OCI-LY7 (cell line): ENCODE measurements at regions not wholly inside any gene's neighbourhood (a gene's known extent, or its start where the extent isn't known, plus 50 kb on each side); places are given as distances from the start of the nearest gene placed in this dataset.

Experiments used
- BruUV-seq: library from RNA; stranded (reverse); fragments of 400-500 nt; replicated peaks from 2 replicates; lab custom pipeline; 2021; lab: Mats Ljungman, UMichigan
- CTCF ChIA-PET: fragments of 300-600 bp; sonication (Branson Sonifier 250); formaldehyde crosslinking; loops from one replicate; lab custom pipeline; 2022; ENCODE audit warnings: antibody characterized with exemption; ENCODE audit not compliant: unreplicated experiment; lab: Charles Lee
- POLR2A ChIA-PET: fragments of 300-600 bp; sonication (Branson Sonifier 250); formaldehyde crosslinking; loops from one replicate; lab custom pipeline; 2022; ENCODE audit warnings: antibody characterized with exemption; lab: Charles Lee
- DNase-seq: peaks from one replicate; pipeline ENCODE4 v3.0.0-alpha.2; 2015; ENCODE audit warnings: low spot score
- H2AFZ ChIP-seq: fragments of 200-600 bp; sonication (generic), shearing (Covaris generic); 2 replicates; pipeline ENCODE4 v1.6.1; 2014; ENCODE audit warnings: mild to moderate bottlenecking, antibody characterized with exemption, low read length, moderate library complexity
- H3K27ac ChIP-seq: fragments of 200-600 bp; sonication (generic); 2 replicates; pipeline ENCODE4 v1.5.1; 2014; ENCODE audit warnings: mixed run types, low read depth, mild to moderate bottlenecking, moderate library complexity, low read length, inconsistent platforms; ENCODE audit not compliant: poor library complexity, severe bottlenecking
- H3K36me3 ChIP-seq: fragments of 200-600 bp; sonication (generic); 2 replicates; pipeline ENCODE4 v1.6.1; 2014; ENCODE audit warnings: mild to moderate bottlenecking, antibody characterized with exemption, low read length, moderate library complexity, mixed read lengths; ENCODE audit not compliant: insufficient read depth
- H3K4me1 ChIP-seq: fragments of 200-600 bp; sonication (generic); 2 replicates; pipeline ENCODE4 v1.5.1; 2014; ENCODE audit warnings: mild to moderate bottlenecking, low read length; ENCODE audit not compliant: insufficient read depth, poor library complexity, severe bottlenecking
- H3K4me2 ChIP-seq: fragments of 200-600 bp; sonication (generic); 2 replicates; pipeline ENCODE4 v1.6.1; 2014; ENCODE audit warnings: mild to moderate bottlenecking, low read length
- H3K4me3 ChIP-seq: fragments of 200-600 bp; sonication (generic); 2 replicates; pipeline ENCODE4 v1.5.1; 2014; ENCODE audit warnings: mild to moderate bottlenecking, low read depth, low read length; ENCODE audit not compliant: poor library complexity, severe bottlenecking
- H3K79me2 ChIP-seq: fragments of 200-600 bp; sonication (generic); 2 replicates; pipeline ENCODE4 v1.6.1; 2016; ENCODE audit warnings: low read depth, mild to moderate bottlenecking, low read length, moderate library complexity, mixed read lengths; ENCODE audit not compliant: insufficient read depth
- H3K9me2 ChIP-seq: fragments of 200-600 bp; sonication (generic); 2 replicates; pipeline ENCODE4 v1.6.1; 2016; ENCODE audit warnings: mild to moderate bottlenecking, low read length, mixed read lengths; ENCODE audit not compliant: insufficient read depth
- H3K9me3 ChIP-seq: fragments of 200-600 bp; sonication (generic); 2 replicates; pipeline ENCODE4 v1.6.1; 2014; ENCODE audit warnings: mild to moderate bottlenecking, mixed run types, low read length, mixed read lengths
- H4K20me1 ChIP-seq: fragments of 200-600 bp; sonication (generic); 2 replicates; pipeline ENCODE4 v1.6.1; 2014; ENCODE audit warnings: mild to moderate bottlenecking, antibody characterized with exemption, low read length, moderate library complexity, mixed read lengths; ENCODE audit not compliant: insufficient read depth
- CTCF ChIP-seq: fragments of 200-600 bp; sonication (generic); conservative IDR thresholded peaks from 2 replicates; pipeline ENCODE4 v1.5.1; 2014; ENCODE audit warnings: mild to moderate bottlenecking, antibody characterized with exemption, low read length, moderate library complexity, mixed read lengths
- EZH2phosphoT487 ChIP-seq: fragments of 200-600 bp; sonication (generic); IDR thresholded peaks from 2 replicates; pipeline ENCODE4 v1.6.1; 2018; ENCODE audit warnings: low read depth, borderline replicate concordance, mild to moderate bottlenecking, mixed run types, antibody characterized with exemption, low read length, moderate library complexity, mixed read lengths
- intact Hi-C: fragments of 100-400 bp; cut with micrococcal nuclease; formaldehyde crosslinking; loops from one replicate; pipeline ENCODE4 v1.10.0; 2022; ENCODE audit not compliant: unreplicated experiment

DNA sequence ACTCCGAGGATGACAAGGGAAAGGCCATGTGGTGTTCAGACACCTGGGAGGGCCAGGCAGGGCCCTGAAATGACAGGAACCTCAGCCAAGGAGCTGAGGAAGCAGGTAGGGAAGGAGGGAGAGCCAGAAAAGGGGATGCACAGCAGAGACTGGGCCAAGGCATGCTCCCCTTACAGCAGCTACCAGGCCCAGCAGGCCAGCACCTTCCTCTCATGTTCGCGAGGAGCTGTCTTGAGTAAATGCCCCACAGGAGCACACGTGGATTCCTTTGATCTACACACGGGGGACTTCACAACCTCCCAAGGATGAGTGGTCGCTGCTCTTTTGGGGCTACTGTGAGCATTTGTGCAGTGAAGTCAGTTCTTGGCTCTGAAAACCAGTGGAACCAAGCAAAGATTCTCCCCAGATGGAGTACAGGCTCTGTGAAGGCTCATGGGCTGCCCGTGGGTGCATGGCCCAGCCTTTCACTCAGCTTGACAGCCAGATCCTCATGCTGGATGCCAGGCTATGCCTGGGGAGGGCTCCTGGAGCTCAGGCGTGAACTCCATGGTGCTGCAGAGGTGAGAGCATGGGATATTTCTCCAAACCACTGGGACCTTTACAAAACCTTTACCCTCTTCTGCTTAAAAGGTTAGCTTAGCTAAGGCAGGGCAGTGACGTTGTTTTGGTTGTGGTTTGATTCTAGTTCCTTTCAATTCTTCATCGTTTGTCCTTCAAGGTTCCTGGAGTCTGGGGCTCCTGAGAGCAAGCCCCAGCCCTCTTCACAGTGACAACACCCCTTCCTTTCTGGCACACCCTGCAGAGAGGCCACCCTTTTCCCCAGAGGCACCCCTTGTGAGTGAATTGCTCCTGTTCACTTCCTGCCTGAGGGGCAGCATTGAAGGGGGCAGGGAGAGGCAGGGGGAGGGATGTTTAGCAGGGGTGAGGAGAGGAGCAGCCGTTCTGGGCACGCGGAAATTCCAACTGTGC, 74.2 kb upstream of the ZPBP start:
- Histone ChIP-seq H3K9me3 (no peaks in the 10 kb centered on the region), H3K79me2 (no peaks in the 10 kb centered on the region), H3K36me3 (no peaks in the 10 kb centered on the region), H3K4me1 (peaks cover 61% of the 10 kb centered on the region), H3K27ac (peak overlapping the region; percentile 61), H3K4me2 (peak overlapping the region; percentile 60), H2AFZ (peak overlapping the region; percentile 83), H3K9me2 (no peaks in the 10 kb centered on the region), H3K4me3 (peak overlapping the region; percentile 10), H4K20me1 (no peaks in the 10 kb centered on the region)
- POLR2A ChIA-PET, result interaction anchor here (0.9 to 2.8 kb wide), 7 partner anchors 11 to 22 kb away, joined by 3 to 31 read pairs (median 5); no protein-coding TSS in a partner anchor
- no TSS peak for BruUV-seq
- intact Hi-C loops, result no loop called here
- peak; percentile 84 for DNase-seq
- no peak for TF ChIP-seq CTCF
- no peak for TF ChIP-seq EZH2phosphoT487
- CTCF ChIA-PET, result interaction anchor here (0.6 to 1.4 kb wide), 3 partner anchors 15 to 283 kb away, joined by 3 to 5 read pairs (median 4); no protein-coding TSS in a partner anchor

DNA sequence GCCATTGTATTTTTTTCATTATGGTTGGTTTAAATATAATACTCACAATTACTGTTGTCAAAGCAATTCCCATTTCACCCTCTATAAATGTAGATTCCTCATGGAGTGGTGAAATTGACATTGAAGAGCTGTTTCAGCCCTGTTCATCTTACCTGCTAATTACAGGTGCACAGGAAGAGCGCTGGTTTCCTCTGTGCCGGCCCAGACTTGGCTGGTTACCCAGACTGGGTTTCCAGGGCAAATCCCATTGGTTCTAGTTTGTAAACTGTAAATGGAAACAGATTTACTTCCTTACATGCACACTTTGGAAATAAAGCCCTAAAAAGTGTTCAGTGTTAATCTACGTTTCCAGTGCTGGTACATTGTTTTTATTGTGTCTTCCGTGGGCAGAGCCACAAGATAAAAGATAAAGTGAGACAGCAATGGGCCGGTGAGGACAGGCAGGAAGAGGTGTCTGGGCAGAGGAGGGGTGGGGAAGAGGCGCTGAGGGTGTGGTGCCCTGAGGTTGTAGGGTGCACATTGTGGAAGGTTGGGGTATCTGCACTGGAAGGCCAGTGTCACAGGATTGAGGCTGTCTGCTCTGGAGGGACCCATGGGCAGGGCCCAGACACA, 71.6 kb upstream of the ZPBP start:
- Histone ChIP-seq H3K4me2 (peak overlapping the region; percentile 37), H3K36me3 (no peaks in the 10 kb centered on the region), H3K79me2 (no peaks in the 10 kb centered on the region), H2AFZ (peak overlapping the region; percentile 66), H4K20me1 (no peaks in the 10 kb centered on the region), H3K4me3 (no peak overlapping the region), H3K4me1 (peaks cover 68% of the 10 kb centered on the region), H3K9me3 (no peaks in the 10 kb centered on the region), H3K27ac (no peak overlapping the region), H3K9me2 (no peaks in the 10 kb centered on the region)
- DNase-seq, result no peak
- TF ChIP-seq EZH2phosphoT487, result no peak
- no peak for TF ChIP-seq CTCF
- intact Hi-C loops, result no loop called here
- BruUV-seq, result no TSS peak
- POLR2A ChIA-PET, result interaction anchor here (1.1 to 3.8 kb wide), 5 partner anchors 12 to 174 kb away, joined by 3 to 25 read pairs (median 6); no protein-coding TSS in a partner anchor
- CTCF ChIA-PET, result interaction anchor here (1.1 kb wide), 1 partner anchor 9 kb away, joined by 3 read pairs; no protein-coding TSS in a partner anchor
